Ovary (tissue), 3 donors: ENCODE measurements at regions not wholly inside any gene's neighbourhood (a gene's known extent, or its start where the extent isn't known, plus 50 kb on each side); places are given as distances from the start of the nearest gene placed in this dataset.

Experiments used
- EP300 ChIP-seq: sonication (generic); formaldehyde crosslinking; IDR thresholded peaks from one replicate; pipeline ENCODE4 v1.6.1; 2017; ENCODE audit warnings: antibody characterized with exemption
- POLR2A ChIP-seq: fragments of 450-650 bp; IDR thresholded peaks from one replicate; pipeline ENCODE4 v1.6.1; 2017; ENCODE audit warnings: antibody characterized with exemption, mild to moderate bottlenecking, moderate library complexity
- TF ChIP-seq, protein P1 (sequence below), 3 donors: fragments of 450-650 bp in 2 of 3; fragments of 200-600 bp in 1 of 3; IDR thresholded peaks; one replicate each; pipeline versions ENCODE4 v1.5.1 to v1.8.0; 2016 to 2022; ENCODE audit warnings: antibody characterized with exemption in 3 of 3, mild to moderate bottlenecking in 1 of 3
- donor health status: DM: no; HTN: no; CAD: no.

DNA sequence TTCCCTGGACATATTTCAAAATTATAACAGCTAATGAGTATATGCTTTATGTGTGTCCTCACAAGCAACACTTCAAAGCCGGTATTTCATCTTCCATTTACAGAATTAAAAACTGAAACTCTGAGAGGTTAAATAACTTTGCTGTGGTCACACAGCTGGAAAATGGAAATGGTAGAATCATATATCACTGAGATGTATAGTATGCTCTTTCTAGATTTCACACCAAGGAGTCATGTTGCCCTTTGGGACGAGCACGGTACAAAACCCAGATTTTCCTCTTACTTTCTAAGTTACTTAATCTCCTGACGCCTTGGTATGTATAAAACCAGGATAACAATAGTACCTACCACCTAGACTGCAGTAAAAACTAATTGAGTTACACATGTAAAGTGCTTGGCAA lies 152.6 kb upstream of the GRIP1 start:
- TF ChIP-seq, protein P1, sequence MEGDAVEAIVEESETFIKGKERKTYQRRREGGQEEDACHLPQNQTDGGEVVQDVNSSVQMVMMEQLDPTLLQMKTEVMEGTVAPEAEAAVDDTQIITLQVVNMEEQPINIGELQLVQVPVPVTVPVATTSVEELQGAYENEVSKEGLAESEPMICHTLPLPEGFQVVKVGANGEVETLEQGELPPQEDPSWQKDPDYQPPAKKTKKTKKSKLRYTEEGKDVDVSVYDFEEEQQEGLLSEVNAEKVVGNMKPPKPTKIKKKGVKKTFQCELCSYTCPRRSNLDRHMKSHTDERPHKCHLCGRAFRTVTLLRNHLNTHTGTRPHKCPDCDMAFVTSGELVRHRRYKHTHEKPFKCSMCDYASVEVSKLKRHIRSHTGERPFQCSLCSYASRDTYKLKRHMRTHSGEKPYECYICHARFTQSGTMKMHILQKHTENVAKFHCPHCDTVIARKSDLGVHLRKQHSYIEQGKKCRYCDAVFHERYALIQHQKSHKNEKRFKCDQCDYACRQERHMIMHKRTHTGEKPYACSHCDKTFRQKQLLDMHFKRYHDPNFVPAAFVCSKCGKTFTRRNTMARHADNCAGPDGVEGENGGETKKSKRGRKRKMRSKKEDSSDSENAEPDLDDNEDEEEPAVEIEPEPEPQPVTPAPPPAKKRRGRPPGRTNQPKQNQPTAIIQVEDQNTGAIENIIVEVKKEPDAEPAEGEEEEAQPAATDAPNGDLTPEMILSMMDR (IDR thresholded peaks at IDR 0.05): no peak
- TF ChIP-seq POLR2A: no peak
- no peak for TF ChIP-seq EP300
